Cardiac fibroblast (primary cell): ENCODE measurements at regions not wholly inside any gene's neighbourhood (a gene's known extent, or its start where the extent isn't known, plus 50 kb on each side); places are given as distances from the start of the nearest gene placed in this dataset.

Experiments used
- DNase-seq, 2 donors: peaks; one replicate each; pipeline versions ENCODE4 v3.0.0 to v3.0.0-alpha.2; 2010; ENCODE audit warnings: low read depth in 2 of 2
- H3K4me3 ChIP-seq, 2 donors: replicated peaks in 1 of 2; 1 replicate in 1 of 2; 2 replicates in 1 of 2; pipeline ENCODE4 v1.5.1; 2011; ENCODE audit warnings: low read depth in 2 of 2, low read length in 2 of 2, mild to moderate bottlenecking in 2 of 2, moderate library complexity in 1 of 2
- CTCF ChIP-seq: IDR thresholded peaks from one replicate; pipeline ENCODE4 v1.5.1; 2011; ENCODE audit warnings: low read depth, mild to moderate bottlenecking, low read length, inconsistent platforms

- no peak overlapping the region for H3K4me3 ChIP-seq
- peak; percentile 63 to 90 for DNase-seq
- peak; percentile 48 for TF ChIP-seq CTCF
Measured at GRCh38 chr18:43661570-43661969, 384.3 kb upstream of the SYT4 start.

- TF ChIP-seq CTCF: no peak
- no peak overlapping the region for H3K4me3 ChIP-seq
- peak; percentile 79 to 87 for DNase-seq
Measured at GRCh38 chr18:43662657-43663056, 385.4 kb upstream of the SYT4 start.

GRCh38 chr18:43663159-43663558 is 385.9 kb upstream of the SYT4 start:
- no peak for DNase-seq
- TF ChIP-seq CTCF: no peak
- H3K4me3 ChIP-seq: no peak overlapping the region

GRCh38 chr18:43664487-43665008 is 387.3 kb upstream of the SYT4 start:
- H3K4me3 ChIP-seq: no peak overlapping the region
- no peak for TF ChIP-seq CTCF
- peak in 1 of 2 donors; percentile 13 for DNase-seq

GRCh38 chr18:43665105-43665788 is 388.0 kb upstream of the SYT4 start:
- H3K4me3 ChIP-seq: no peak overlapping the region
- no peak for TF ChIP-seq CTCF
- DNase-seq: peak; percentile 77 to 95

GRCh38 chr18:43668866-43669265 is 391.6 kb upstream of the SYT4 start:
- DNase-seq: no peak
- no peak overlapping the region for H3K4me3 ChIP-seq
- no peak for TF ChIP-seq CTCF
